Muscle layer of duodenum (tissue), 2 donors: ENCODE measurements at regions not wholly inside any gene's neighbourhood (a gene's known extent, or its start where the extent isn't known, plus 50 kb on each side); places are given as distances from the start of the nearest gene placed in this dataset.

Source experiments
- H3K27ac ChIP-seq: one replicate; pipeline ENCODE4 v1.7.0; 2013; ENCODE audit warnings: mild to moderate bottlenecking, low read length
- H3K27me3 ChIP-seq: one replicate; pipeline ENCODE4 v1.7.0; 2013; ENCODE audit warnings: low read depth, mild to moderate bottlenecking, control low read depth, low read length
- H3K36me3 ChIP-seq, 2 donors: one replicate each; pipeline ENCODE4 v1.7.0; 2013; ENCODE audit warnings: low read length in 2 of 2, control low read depth in 1 of 2, mild to moderate bottlenecking in 1 of 2; ENCODE audit not compliant: insufficient read depth in 2 of 2, control insufficient read depth in 1 of 2
- H3K4me1 ChIP-seq, 2 donors: one replicate each; pipeline ENCODE4 v1.7.0; 2013; ENCODE audit warnings: low read length in 2 of 2, mild to moderate bottlenecking in 2 of 2, control low read depth in 1 of 2, moderate library complexity in 1 of 2; ENCODE audit not compliant: insufficient read depth in 2 of 2, control insufficient read depth in 1 of 2
- H3K4me3 ChIP-seq, 2 donors: one replicate each; pipeline ENCODE4 v1.7.0; 2013; ENCODE audit warnings: low read length in 2 of 2, low read depth in 1 of 2, mild to moderate bottlenecking in 1 of 2
- H3K9me3 ChIP-seq, 2 donors: one replicate each; pipeline ENCODE4 v1.7.0; 2013; ENCODE audit warnings: low read length in 2 of 2, control low read depth in 1 of 2, mild to moderate bottlenecking in 1 of 2; ENCODE audit not compliant: control insufficient read depth in 1 of 2
- donor health status: healthy.

DNA sequence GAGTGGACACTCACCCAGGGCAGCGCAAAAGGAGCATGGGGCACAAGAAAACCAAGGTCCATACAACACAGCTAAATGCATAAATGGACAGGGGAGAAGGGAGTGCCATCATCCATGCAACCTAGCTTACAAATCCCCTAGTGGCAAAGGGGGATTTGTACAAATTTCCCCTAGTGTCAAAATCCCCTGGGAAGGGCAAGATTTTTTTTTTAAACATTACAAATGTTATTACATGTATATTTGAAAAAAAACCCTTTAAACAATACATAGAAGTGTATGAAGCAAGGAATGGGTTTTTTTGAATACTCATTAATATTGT, 89.6 kb upstream of the IVNS1ABP start:
- Histone ChIP-seq H3K27me3 (no peaks in the 10 kb centered on the region), H3K27ac (no peak overlapping the region), H3K4me1 (no peaks in the 10 kb centered on the region), H3K4me3 (no peak overlapping the region), H3K9me3 (no peaks in the 10 kb centered on the region), H3K36me3 (no peaks in the 10 kb centered on the region)

DNA sequence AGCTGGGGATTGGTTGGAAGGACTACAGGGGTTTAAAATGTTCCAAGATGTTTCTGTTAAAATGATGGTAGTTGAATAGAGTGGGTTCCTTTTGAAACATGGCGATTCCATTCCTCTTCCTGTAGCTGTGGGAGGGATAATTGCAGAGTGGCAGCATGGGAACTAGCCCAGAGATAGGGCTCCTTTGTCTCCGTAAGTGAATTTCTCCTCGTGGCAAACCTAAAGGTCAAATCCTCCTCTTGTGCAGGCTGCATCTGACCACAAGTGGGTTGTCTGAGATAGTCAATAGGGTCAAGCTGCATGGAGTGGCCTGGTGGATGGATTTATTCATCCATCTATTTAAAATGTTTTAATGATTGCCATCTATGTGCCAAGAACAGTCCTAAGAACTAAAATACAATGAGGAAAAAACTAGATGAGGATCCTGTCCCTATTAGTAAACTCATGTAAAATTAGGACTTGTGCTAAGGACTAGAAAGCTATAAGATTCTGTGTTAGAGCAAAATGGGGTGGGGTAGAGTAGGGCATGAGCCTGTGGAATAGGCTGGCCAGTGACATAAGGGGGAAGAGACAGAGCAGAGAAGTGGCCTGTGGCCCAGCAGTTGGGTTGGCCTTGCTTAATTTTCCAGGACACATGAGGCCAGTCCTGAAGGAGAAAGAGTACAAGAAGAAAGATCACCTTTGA, 89.1 kb upstream of the IVNS1ABP start:
- no peaks in the 10 kb centered on the region for H3K9me3 ChIP-seq
- H3K4me1 ChIP-seq: no peaks in the 10 kb centered on the region
- H3K36me3 ChIP-seq: no peaks in the 10 kb centered on the region
- H3K27ac ChIP-seq: no peak overlapping the region
- H3K4me3 ChIP-seq: no peak overlapping the region
- no peaks in the 10 kb centered on the region for H3K27me3 ChIP-seq

DNA sequence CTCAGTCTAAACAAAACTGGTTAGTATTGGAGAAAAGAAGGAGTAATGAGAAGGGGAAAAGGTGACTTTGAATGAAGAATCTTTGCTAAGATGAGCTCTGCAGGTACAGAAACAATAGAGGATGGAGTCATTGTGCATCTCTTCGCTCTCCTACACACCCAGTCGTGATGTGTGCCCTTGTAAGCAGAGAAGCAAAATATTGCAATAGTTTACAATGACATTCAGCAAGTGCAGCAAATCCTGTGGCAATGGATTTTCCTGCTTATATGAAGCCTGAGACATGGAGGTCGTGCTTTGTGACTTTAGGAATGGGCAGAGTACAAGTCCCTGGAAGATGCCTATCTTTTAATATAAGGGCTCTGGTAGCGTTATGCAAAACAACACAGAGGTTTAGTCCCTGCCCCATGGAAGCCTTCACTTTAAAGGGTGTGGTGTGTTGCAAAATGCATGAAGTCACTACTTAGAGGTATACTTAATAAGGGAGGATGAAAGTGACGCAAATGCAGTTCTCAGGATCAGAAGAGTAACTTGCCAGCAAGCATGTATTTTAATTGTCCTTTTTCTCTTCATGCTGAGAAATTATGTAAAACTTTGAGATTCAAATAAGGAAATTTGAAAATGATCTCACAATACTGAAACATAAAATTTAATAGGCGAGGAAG, 88.0 kb upstream of the IVNS1ABP start:
- Histone ChIP-seq H3K27ac (no peak overlapping the region), H3K36me3 (no peaks in the 10 kb centered on the region), H3K4me1 (no peaks in the 10 kb centered on the region), H3K4me3 (peak overlapping the region; percentile 35 to 51), H3K9me3 (no peaks in the 10 kb centered on the region), H3K27me3 (no peaks in the 10 kb centered on the region)

DNA sequence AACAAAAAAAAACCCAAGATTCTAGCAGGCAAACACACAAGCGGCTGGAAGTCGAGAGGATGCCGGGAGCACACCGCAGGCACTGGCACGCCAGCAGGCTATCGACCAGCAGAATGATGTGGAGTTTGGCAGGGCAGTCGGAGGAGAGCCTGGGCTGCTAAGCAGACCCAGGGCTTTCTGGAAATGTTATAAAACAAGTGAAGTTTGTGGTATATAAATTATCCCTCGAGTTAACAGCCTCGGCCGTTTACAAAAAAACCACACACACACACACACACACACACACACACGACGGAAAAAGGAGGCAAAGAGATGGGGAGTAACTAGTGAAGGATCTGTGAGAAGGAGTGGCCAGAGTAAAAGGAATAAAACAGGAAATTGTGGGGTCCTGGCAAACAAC, 87.2 kb upstream of the IVNS1ABP start:
- Histone ChIP-seq H3K27ac (no peak overlapping the region), H3K36me3 (no peaks in the 10 kb centered on the region), H3K4me1 (no peaks in the 10 kb centered on the region), H3K9me3 (no peaks in the 10 kb centered on the region), H3K4me3 (peak overlapping the region; percentile 35 to 51), H3K27me3 (no peaks in the 10 kb centered on the region)

DNA sequence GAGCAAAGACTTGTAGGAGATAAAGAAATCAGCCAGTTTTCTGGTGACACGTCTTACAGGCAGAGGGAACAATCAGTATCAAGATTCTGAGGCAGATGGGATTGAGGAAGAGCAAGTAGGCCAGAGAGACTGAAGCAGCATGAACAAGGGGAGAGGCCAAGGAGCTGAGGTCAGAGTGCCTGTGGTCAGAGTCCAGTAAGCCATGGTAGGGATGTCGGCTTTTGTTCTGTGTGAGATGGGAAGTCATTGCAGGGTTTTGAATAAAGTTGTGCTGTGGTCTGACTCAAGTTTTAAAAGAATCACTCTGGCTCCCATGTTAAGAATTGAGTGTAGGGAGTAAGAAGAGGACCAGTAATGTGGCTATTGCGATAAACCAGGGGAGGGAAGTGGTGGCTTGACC, 85.9 kb upstream of the IVNS1ABP start:
- Histone ChIP-seq H3K4me1 (no peaks in the 10 kb centered on the region), H3K4me3 (no peak overlapping the region), H3K36me3 (no peaks in the 10 kb centered on the region), H3K27me3 (no peaks in the 10 kb centered on the region), H3K27ac (no peak overlapping the region), H3K9me3 (no peaks in the 10 kb centered on the region)

DNA sequence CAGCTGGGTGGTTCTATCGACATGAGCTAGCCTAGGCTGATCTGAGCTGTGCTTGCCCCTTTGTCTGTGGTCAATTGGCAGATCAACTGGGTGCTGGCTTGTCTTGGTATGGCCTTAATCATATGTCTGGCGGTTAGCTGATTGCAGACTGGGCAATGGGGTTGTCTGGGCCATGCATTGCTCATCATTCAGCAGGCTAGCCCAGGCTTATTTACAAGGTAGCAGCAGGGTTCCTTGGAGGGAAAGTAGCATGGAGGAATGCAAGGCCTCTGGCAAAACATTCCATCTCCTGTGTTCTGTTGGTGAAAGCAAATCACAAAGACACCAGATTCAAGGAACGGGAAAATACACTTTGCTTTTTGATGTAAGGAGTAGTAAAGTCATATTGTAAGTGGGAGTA, 84.0 kb upstream of the IVNS1ABP start:
- H3K4me3 ChIP-seq: no peak overlapping the region

DNA sequence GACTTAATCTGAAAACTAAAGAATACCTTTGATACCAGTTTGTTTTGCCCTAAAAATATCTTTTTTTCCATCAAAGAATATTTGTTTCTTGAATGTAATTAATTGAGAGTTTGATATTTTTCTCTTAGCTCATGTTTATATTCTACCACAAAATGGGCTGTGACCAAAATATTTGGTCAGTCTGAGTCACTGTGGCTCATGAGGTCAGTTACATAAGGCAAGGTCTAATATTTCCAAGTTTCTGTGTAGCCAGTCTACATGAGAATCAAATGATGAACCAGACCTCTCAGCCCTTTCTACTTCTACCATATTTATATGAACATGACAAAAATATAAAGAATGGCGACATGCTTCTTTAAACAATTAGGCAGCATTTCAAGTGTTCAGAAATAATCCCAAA, 83.0 kb upstream of the IVNS1ABP start:
- H3K9me3 ChIP-seq: no peaks in the 10 kb centered on the region
- no peak overlapping the region for H3K4me3 ChIP-seq
- H3K4me1 ChIP-seq: no peaks in the 10 kb centered on the region
- H3K27me3 ChIP-seq: no peaks in the 10 kb centered on the region
- H3K27ac ChIP-seq: no peak overlapping the region
- no peaks in the 10 kb centered on the region for H3K36me3 ChIP-seq

More for the DNA sequence above, 84.0 kb upstream of the IVNS1ABP start:
- H3K9me3 ChIP-seq: no peaks in the 10 kb centered on the region
- no peaks in the 10 kb centered on the region for H3K36me3 ChIP-seq
- no peaks in the 10 kb centered on the region for H3K4me1 ChIP-seq
- no peaks in the 10 kb centered on the region for H3K27me3 ChIP-seq
- no peak overlapping the region for H3K27ac ChIP-seq

DNA sequence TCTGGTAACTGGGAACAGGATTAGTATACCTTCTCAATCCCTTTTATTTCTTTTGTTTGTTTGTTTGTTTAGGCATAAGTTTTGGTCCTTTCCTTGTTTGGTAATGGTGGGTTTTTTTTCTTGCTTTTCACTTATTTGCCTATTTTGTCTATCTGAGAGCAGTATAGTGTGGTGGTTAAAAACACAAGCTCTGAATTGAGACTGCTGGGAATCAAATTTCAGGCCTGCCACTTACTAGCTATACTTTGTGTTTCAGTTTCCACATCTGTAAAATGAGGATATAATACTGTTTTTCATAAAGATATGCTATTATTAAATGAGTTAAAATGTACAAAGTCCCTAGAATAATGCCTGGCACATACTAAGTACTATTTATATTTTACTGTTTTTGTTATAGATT, 81.6 kb upstream of the IVNS1ABP start:
- Histone ChIP-seq H3K36me3 (no peaks in the 10 kb centered on the region), H3K9me3 (no peaks in the 10 kb centered on the region), H3K27ac (no peak overlapping the region), H3K4me3 (no peak overlapping the region), H3K27me3 (no peaks in the 10 kb centered on the region), H3K4me1 (no peaks in the 10 kb centered on the region)

DNA sequence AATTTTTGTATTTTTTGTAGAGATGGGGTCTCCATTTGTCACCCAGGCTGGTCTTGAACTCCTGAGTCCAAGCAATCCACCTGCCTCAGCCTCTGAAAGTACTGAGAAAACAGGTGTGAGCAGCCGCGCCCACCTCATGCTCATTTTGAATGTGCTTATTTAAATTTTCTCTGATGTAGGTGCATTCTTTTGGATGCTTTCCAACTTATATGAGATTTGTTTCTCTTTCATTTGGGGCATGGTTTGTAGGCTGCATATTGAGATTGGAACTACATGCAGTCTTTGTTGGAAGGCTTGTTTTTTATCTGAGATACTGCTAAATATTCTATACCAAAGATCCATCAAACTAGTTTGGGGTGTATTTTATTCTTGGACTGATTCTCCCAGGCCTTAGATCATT, 81.0 kb upstream of the IVNS1ABP start:
- Histone ChIP-seq H3K9me3 (no peaks in the 10 kb centered on the region), H3K27me3 (no peaks in the 10 kb centered on the region), H3K4me3 (no peak overlapping the region), H3K4me1 (no peaks in the 10 kb centered on the region), H3K27ac (no peak overlapping the region), H3K36me3 (no peaks in the 10 kb centered on the region)

DNA sequence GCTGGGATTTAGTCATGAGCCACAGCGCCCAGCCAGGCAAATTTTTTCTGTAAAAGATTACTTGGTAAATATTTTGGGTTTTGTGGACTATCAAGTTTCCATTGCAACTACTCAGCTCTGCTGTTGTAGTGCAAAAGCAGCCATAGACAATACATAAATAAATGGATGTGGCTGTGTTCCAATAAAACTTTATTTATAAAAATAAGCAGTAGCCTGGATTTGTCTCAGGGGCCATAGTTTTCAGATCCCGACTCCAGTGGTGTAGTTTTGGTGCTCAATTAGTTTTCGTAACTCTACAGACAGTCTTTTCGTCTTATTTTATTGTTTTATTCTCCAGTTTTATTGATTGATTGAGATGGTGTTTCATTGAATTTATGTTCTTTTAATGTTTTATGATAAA, 80.1 kb upstream of the IVNS1ABP start:
- H3K36me3 ChIP-seq: no peaks in the 10 kb centered on the region
- no peaks in the 10 kb centered on the region for H3K4me1 ChIP-seq
- H3K27me3 ChIP-seq: no peaks in the 10 kb centered on the region
- no peak overlapping the region for H3K27ac ChIP-seq
- no peaks in the 10 kb centered on the region for H3K9me3 ChIP-seq
- no peak overlapping the region for H3K4me3 ChIP-seq

DNA sequence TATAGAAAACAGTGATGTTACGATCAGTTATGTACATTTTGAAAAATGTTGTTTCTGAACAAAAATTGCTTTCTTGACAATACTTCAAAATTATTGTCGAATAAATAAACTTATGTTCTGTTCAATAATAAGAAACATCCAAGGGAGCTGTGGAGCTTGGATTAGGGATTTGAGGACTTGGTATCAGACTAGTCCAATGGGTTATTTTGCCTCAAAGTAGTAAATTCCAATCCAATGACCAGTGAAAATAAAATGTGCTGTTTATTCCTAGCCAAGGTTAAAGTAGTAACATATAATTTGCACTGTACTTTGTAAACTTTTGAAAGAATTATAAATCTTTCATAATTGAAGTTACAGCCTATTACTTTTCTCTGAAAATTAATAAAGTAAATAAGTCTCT, 79.1 kb upstream of the IVNS1ABP start:
- no peaks in the 10 kb centered on the region for H3K4me1 ChIP-seq
- H3K36me3 ChIP-seq: no peaks in the 10 kb centered on the region
- no peak overlapping the region for H3K4me3 ChIP-seq
- no peaks in the 10 kb centered on the region for H3K9me3 ChIP-seq
- H3K27ac ChIP-seq: no peak overlapping the region
- no peaks in the 10 kb centered on the region for H3K27me3 ChIP-seq

DNA sequence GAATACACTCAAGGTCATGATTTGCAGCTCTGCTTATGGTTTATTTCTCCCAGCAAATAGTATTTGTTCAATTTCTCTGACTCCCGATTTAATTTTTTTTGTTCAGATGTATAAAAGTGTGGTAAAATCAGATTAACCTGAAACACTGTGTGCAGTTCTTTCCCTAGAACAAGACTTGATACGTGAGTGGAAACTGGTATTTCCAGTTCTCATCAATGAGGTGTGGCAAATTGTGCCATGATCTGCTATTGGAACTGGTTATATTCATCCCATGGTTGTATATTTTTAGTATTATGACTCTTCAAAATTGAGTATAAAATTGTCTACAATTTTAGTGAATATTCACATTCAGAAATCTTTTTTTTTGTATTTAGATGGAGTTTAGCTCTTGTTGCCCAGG, 76.8 kb upstream of the IVNS1ABP start:
- H3K27ac ChIP-seq: no peak overlapping the region
- no peaks in the 10 kb centered on the region for H3K9me3 ChIP-seq
- no peaks in the 10 kb centered on the region for H3K4me1 ChIP-seq
- no peaks in the 10 kb centered on the region for H3K36me3 ChIP-seq
- H3K27me3 ChIP-seq: no peaks in the 10 kb centered on the region
- no peak overlapping the region for H3K4me3 ChIP-seq
